ENCODE measurements at regions not wholly inside any gene's neighbourhood (a gene's known extent, or its start where the extent isn't known, plus 50 kb on each side); places are given as distances from the start of the nearest gene placed in this dataset.

DNA sequence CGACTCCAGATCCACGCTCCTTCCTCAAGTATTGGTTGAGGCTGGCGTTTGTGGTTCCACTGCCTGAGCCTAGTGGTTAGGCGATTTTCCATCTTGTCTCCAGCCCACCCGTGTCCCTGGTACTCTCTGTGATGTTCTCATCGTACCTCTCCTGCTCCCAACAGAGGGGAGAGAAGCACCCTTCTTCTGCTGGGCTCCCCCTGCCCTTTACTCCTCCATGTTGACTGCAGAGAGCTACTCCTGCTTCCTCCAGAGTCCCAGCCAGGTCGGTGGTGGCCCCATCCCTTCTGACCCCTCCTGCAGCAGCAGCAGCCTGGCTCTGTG lies 164.0 kb upstream of the BCOR start:
- no peak overlapping the region for H3K27ac ChIP-seq (ENCODE audit: low read length in 2 of 2)
- 90% methylated on average over 3 of the region's 7 CpGs for WGBS (ENCODE audit: insufficient coverage)
- H3K9ac ChIP-seq (ENCODE audit: low read length) = no peak overlapping the region
- no peak for ATAC-seq (ENCODE audit: low read depth)
- peaks cover 4% of the 10 kb centered on the region for H3K4me1 Mint-ChIP-seq
- no peak overlapping the region for H3K27ac Mint-ChIP-seq
- POLR2A ChIA-PET = no interaction called here
- H3K4me2 ChIP-seq (replicated peaks; ENCODE audit: low read depth, low read length, poor library complexity, severe bottlenecking) = no peak overlapping the region
- no peaks in the 10 kb centered on the region for H4K20me1 ChIP-seq (ENCODE audit: control insufficient read depth, insufficient read depth, low read length, poor library complexity, severe bottlenecking)
- no peak overlapping the region for H3K4me3 ChIP-seq (ENCODE audit: control extremely low read depth in 1 of 5, extremely low read depth in 1 of 5, insufficient read depth in 1 of 5, low read depth in 2 of 5, low read length in 4 of 5)
- H3K4me3 Mint-ChIP-seq = no peak overlapping the region
- intact Hi-C loops (cut with micrococcal nuclease) = loop anchor here (10.0 kb wide), 1 partner anchor 167 kb away; the partner anchor contains the start of gene BCOR
- no peak for DNase-seq
- H3K27me3 Mint-ChIP-seq = no peaks in the 10 kb centered on the region
- H3K36me3 ChIP-seq (replicated peaks in 1 of 2; ENCODE audit: control extremely low read depth in 1 of 2, control insufficient read depth in 1 of 2, extremely low read depth in 1 of 2, insufficient read depth in 2 of 2, low read length in 1 of 2) = no peaks in the 10 kb centered on the region
- TF ChIP-seq, protein P1, sequence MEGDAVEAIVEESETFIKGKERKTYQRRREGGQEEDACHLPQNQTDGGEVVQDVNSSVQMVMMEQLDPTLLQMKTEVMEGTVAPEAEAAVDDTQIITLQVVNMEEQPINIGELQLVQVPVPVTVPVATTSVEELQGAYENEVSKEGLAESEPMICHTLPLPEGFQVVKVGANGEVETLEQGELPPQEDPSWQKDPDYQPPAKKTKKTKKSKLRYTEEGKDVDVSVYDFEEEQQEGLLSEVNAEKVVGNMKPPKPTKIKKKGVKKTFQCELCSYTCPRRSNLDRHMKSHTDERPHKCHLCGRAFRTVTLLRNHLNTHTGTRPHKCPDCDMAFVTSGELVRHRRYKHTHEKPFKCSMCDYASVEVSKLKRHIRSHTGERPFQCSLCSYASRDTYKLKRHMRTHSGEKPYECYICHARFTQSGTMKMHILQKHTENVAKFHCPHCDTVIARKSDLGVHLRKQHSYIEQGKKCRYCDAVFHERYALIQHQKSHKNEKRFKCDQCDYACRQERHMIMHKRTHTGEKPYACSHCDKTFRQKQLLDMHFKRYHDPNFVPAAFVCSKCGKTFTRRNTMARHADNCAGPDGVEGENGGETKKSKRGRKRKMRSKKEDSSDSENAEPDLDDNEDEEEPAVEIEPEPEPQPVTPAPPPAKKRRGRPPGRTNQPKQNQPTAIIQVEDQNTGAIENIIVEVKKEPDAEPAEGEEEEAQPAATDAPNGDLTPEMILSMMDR (IDR thresholded peaks at IDR 0.05) = no peak
- no peak for TF ChIP-seq EZH2 (IDR thresholded peaks at IDR 0.05; ENCODE audit: borderline replicate concordance, insufficient read depth, low read depth, low read length, poor library complexity, severe bottlenecking)
- peaks cover 0 to 5% (median 0%) of the 10 kb centered on the region in 3 donors for H3K9me3 ChIP-seq (ENCODE audit: control extremely low read depth in 1 of 3, control insufficient read depth in 2 of 3, insufficient read depth in 1 of 3, low read length in 2 of 3)
- H3K27me3 ChIP-seq (replicated peaks in 1 of 4; ENCODE audit: control extremely low read depth in 1 of 4, control insufficient read depth in 3 of 4, insufficient read depth in 4 of 4, low read length in 3 of 4) = no peaks in the 10 kb centered on the region
- no peak overlapping the region for H2AFZ ChIP-seq (ENCODE audit: insufficient read depth, low read depth, low read length, poor library complexity, severe bottlenecking)
- CTCF ChIA-PET = no interaction called here
- no peaks in the 10 kb centered on the region for H3K79me2 ChIP-seq (ENCODE audit: control insufficient read depth, insufficient read depth, low read length)
- no peaks in the 10 kb centered on the region for H3K9me3 Mint-ChIP-seq (ENCODE audit: insufficient read depth)
- H3K4me1 ChIP-seq (ENCODE audit: control insufficient read depth in 2 of 2, insufficient read depth in 2 of 2, low read length in 2 of 2) = peaks cover 0 to 2% of the 10 kb centered on the region in 2 donors

DNA sequence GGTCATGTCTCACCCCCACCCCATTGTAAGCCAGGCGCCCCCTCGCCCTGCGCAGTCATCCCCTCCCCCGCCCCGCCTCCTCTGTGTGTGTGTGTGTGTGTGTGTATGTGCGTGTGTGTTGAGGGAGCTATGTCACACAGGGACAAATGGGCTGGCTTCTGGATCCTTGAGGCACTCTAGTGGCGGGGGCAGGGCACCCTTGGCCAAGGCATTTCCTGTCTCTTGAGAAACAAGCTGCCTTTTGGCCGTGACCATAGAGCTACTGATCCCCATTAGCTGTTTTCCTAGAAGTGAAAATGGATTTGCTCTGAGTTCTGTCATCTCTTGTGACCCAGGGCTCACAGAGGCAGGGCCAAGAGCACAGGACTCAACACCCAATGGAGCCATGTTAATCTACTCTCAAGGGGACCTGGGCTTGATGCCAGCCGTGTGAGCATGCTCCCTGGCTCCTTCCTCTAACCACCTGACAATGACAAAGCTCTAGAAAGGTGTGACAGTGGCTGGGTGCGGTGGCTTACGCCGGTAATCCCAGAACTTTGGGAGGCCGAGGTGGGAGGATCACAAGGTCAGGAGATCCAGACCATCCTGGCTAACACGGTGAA lies 162.5 kb upstream of the BCOR start:
- no peak overlapping the region for H3K4me3 Mint-ChIP-seq
- Histone ChIP-seq H2AFZ (ENCODE audit: insufficient read depth, low read depth, low read length, poor library complexity, severe bottlenecking) (no peak overlapping the region), H3K9me3 (ENCODE audit: control extremely low read depth in 1 of 3, control insufficient read depth in 2 of 3, insufficient read depth in 1 of 3, low read length in 2 of 3) (peaks cover 0 to 5% (median 0%) of the 10 kb centered on the region in 3 donors), H3K27ac (ENCODE audit: low read length in 2 of 2) (no peak overlapping the region), H3K4me2 (replicated peaks; ENCODE audit: low read depth, low read length, poor library complexity, severe bottlenecking) (no peak overlapping the region), H3K4me1 (ENCODE audit: control insufficient read depth in 2 of 2, insufficient read depth in 2 of 2, low read length in 2 of 2) (no peaks in the 10 kb centered on the region), H3K4me3 (ENCODE audit: control extremely low read depth in 1 of 5, extremely low read depth in 1 of 5, insufficient read depth in 1 of 5, low read depth in 2 of 5, low read length in 4 of 5) (no peak overlapping the region), H3K27me3 (replicated peaks in 1 of 4; ENCODE audit: control extremely low read depth in 1 of 4, control insufficient read depth in 3 of 4, insufficient read depth in 4 of 4, low read length in 3 of 4) (no peaks in the 10 kb centered on the region), H4K20me1 (ENCODE audit: control insufficient read depth, insufficient read depth, low read length, poor library complexity, severe bottlenecking) (no peaks in the 10 kb centered on the region), H3K36me3 (replicated peaks in 1 of 2; ENCODE audit: control extremely low read depth in 1 of 2, control insufficient read depth in 1 of 2, extremely low read depth in 1 of 2, insufficient read depth in 2 of 2, low read length in 1 of 2) (no peaks in the 10 kb centered on the region), H3K9ac (ENCODE audit: low read length) (no peak overlapping the region), H3K79me2 (ENCODE audit: control insufficient read depth, insufficient read depth, low read length) (no peaks in the 10 kb centered on the region)
- ATAC-seq (ENCODE audit: low read depth) = no peak
- ChIA-PET POLR2A (no interaction called here), CTCF (interaction anchor here (0.6 kb wide), 1 partner anchor 9 kb away, joined by 3 read pairs; no protein-coding TSS in a partner anchor)
- intact Hi-C loops (cut with micrococcal nuclease) = loop anchor here (10.0 kb wide), 1 partner anchor 165 kb away; the partner anchor contains the start of gene BCOR
- H3K27ac Mint-ChIP-seq = no peak overlapping the region
- 59% methylated on average over 3 of the region's 14 CpGs for WGBS (ENCODE audit: insufficient coverage)
- H3K4me1 Mint-ChIP-seq = no peaks in the 10 kb centered on the region
- no peak for DNase-seq
- no peaks in the 10 kb centered on the region for H3K9me3 Mint-ChIP-seq (ENCODE audit: insufficient read depth)
- no peak for TF ChIP-seq EZH2 (IDR thresholded peaks at IDR 0.05; ENCODE audit: borderline replicate concordance, insufficient read depth, low read depth, low read length, poor library complexity, severe bottlenecking)
- TF ChIP-seq, protein P1 (IDR thresholded peaks at IDR 0.05) = no peak
- no peaks in the 10 kb centered on the region for H3K27me3 Mint-ChIP-seq
